Ammon's horn (tissue), 1 donor: ENCODE measurements at regions not wholly inside any gene's neighbourhood (a gene's known extent, or its start where the extent isn't known, plus 50 kb on each side); places are given as distances from the start of the nearest gene placed in this dataset.

Experiments
- DNase-seq: peaks from one replicate; pipeline ENCODE4 v3.0.0-alpha.2; 2016; ENCODE audit warnings: low spot score

- DNase-seq = no peak
Measured at GRCh38 chr1:87278825-87279535, 49.7 kb upstream of the LMO4 start.
